ENCODE measurements at regions not wholly inside any gene's neighbourhood (a gene's known extent, or its start where the extent isn't known, plus 50 kb on each side); places are given as distances from the start of the nearest gene placed in this dataset.

DNA sequence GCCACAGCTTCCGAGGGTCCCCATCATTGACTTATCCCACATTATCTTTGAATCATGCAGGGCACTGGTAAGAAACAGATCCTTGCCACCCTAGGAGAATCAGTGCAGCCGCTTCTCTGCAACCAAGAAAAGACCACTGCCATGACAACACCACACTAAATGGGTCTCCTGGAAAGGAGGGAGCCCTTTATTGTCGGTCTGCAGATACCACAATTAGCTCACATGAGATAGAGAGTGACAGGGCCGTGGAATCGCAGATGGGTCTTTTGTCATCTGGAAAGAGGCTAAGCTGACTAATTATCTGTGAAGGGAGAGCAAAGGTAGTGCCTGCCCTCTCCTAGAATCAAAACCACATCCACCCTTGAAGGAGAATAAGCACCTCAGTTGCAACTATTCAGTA lies 178.3 kb upstream of the MYO16 start:
- no TSS peak for BruUV-seq (replicated peaks)

GRCh38 chr13:108455320-108455719 lies 174.1 kb upstream of the MYO16 start:
- BruUV-seq (replicated peaks) = no TSS peak
- Histone ChIP-seq H3K9ac (ENCODE audit: insufficient read depth in 1 of 2, low read depth in 2 of 2, low read length in 2 of 2) (no peak overlapping the region), H3K4me3 (no peak overlapping the region), H3K4me2 (ENCODE audit: insufficient read depth, low read length) (no peak overlapping the region), H3K27me3 (ENCODE audit: control insufficient read depth in 2 of 2, insufficient read depth in 2 of 2, low read length in 2 of 2) (no peaks in the 10 kb centered on the region), H3K36me3 (ENCODE audit: control insufficient read depth, insufficient read depth, low read length) (no peaks in the 10 kb centered on the region), H3K4me1 (replicated peaks in 1 of 2; ENCODE audit: control insufficient read depth in 2 of 2, insufficient read depth in 2 of 2, low read length in 2 of 2) (no peaks in the 10 kb centered on the region), H3K9me1 (ENCODE audit: control insufficient read depth, insufficient read depth, low read length) (no peaks in the 10 kb centered on the region), H3K79me2 (ENCODE audit: control insufficient read depth, insufficient read depth, low read length) (no peaks in the 10 kb centered on the region), H3K27ac (ENCODE audit: extremely low read depth, low read depth, low read length) (no peak overlapping the region), H2AFZ (ENCODE audit: low read depth, low read length) (no peak overlapping the region), H4K20me1 (replicated peaks; ENCODE audit: control insufficient read depth, insufficient read depth, low read length) (no peaks in the 10 kb centered on the region), H3K9me3 (replicated peaks; ENCODE audit: control insufficient read depth, insufficient read depth, low read depth, low read length) (no peaks in the 10 kb centered on the region)
- FAIRE-seq (no peak), DNase-seq (ENCODE audit: extremely low read depth in 1 of 4, low spot score in 3 of 4) (no peak), ATAC-seq (no peak)
- in situ Hi-C loops (cut with MboI) = no loop called here
- WGBS (ENCODE audit: insufficient coverage, low coverage, missing lambda C conversion rate) = 80% methylated on average over 2 of the region's 2 CpGs
- intact Hi-C loops (cut with micrococcal nuclease) = no loop called here
- POLR2A ChIA-PET = no interaction called here
- CTCF ChIA-PET (ENCODE audit: low intra/inter-chr PET ratio) = no interaction called here
- no peak for TF ChIP-seq ATF4 (CRISPR knock-in tag; IDR thresholded peaks at IDR 0.05)
- TF ChIP-seq, protein P1, sequence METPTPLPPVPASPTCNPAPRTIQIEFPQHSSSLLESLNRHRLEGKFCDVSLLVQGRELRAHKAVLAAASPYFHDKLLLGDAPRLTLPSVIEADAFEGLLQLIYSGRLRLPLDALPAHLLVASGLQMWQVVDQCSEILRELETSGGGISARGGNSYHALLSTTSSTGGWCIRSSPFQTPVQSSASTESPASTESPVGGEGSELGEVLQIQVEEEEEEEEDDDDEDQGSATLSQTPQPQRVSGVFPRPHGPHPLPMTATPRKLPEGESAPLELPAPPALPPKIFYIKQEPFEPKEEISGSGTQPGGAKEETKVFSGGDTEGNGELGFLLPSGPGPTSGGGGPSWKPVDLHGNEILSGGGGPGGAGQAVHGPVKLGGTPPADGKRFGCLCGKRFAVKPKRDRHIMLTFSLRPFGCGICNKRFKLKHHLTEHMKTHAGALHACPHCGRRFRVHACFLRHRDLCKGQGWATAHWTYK (CRISPR knock-in tag; IDR thresholded peaks at IDR 0.05) = no peak
- TF ChIP-seq ZNF24 (IDR thresholded peaks at IDR 0.05) = no peak
- TF ChIP-seq MLX (CRISPR knock-in tag; conservative IDR thresholded peaks at IDR 0.05) = no peak

More for the DNA sequence above, 178.3 kb upstream of the MYO16 start:
- TF ChIP-seq YBX1 (IDR thresholded peaks at IDR 0.05) (no peak), RFX7 (CRISPR knock-in tag; IDR thresholded peaks at IDR 0.05) (no peak), ZNF184 (CRISPR knock-in tag; IDR thresholded peaks at IDR 0.05) (no peak), ASH1L (IDR thresholded peaks at IDR 0.05; ENCODE audit: borderline replicate concordance, low read depth, partially characterized antibody) (no peak), ZNF324 (CRISPR knock-in tag; IDR thresholded peaks at IDR 0.05) (no peak), CREM (IDR thresholded peaks at IDR 0.05; ENCODE audit: low read depth) (no peak), SREBF1 (IDR thresholded peaks at IDR 0.05; ENCODE audit: borderline replicate concordance, low read depth, low read length) (no peak), NFE2L1 (tag; IDR thresholded peaks at IDR 0.05; ENCODE audit: borderline replicate concordance, low read depth) (no peak), ZSCAN29 (IDR thresholded peaks at IDR 0.05) (no peak)
- Histone ChIP-seq H3K4me2 (ENCODE audit: insufficient read depth, low read length) (no peak overlapping the region), H3K27ac (ENCODE audit: extremely low read depth, low read depth, low read length) (no peak overlapping the region), H4K20me1 (replicated peaks; ENCODE audit: control insufficient read depth, insufficient read depth, low read length) (no peaks in the 10 kb centered on the region), H3K4me3 (no peak overlapping the region), H3K9me1 (ENCODE audit: control insufficient read depth, insufficient read depth, low read length) (no peaks in the 10 kb centered on the region), H3K9ac (ENCODE audit: insufficient read depth in 1 of 2, low read depth in 2 of 2, low read length in 2 of 2) (no peak overlapping the region), H3K36me3 (ENCODE audit: control insufficient read depth, insufficient read depth, low read length) (no peaks in the 10 kb centered on the region), H3K79me2 (ENCODE audit: control insufficient read depth, insufficient read depth, low read length) (no peaks in the 10 kb centered on the region), H3K4me1 (replicated peaks in 1 of 2; ENCODE audit: control insufficient read depth in 2 of 2, insufficient read depth in 2 of 2, low read length in 2 of 2) (no peaks in the 10 kb centered on the region), H3K9me3 (replicated peaks; ENCODE audit: control insufficient read depth, insufficient read depth, low read depth, low read length) (no peaks in the 10 kb centered on the region), H2AFZ (ENCODE audit: low read depth, low read length) (no peak overlapping the region), H3K27me3 (ENCODE audit: control insufficient read depth in 2 of 2, insufficient read depth in 2 of 2, low read length in 2 of 2) (no peaks in the 10 kb centered on the region)
- intact Hi-C loops (cut with micrococcal nuclease) (no loop called here), in situ Hi-C loops (cut with MboI) (no loop called here)
- ATAC-seq (no peak), FAIRE-seq (no peak), DNase-seq (ENCODE audit: extremely low read depth in 1 of 4, low spot score in 3 of 4) (no peak)
- ChIA-PET POLR2A (no interaction called here), CTCF (ENCODE audit: low intra/inter-chr PET ratio) (no interaction called here)
- WGBS (ENCODE audit: insufficient coverage, low coverage, missing lambda C conversion rate) = 13% methylated on average over 4 of the region's 5 CpGs

Data from K562 (cell line).